GM23338 (cell line): ENCODE measurements at regions not wholly inside any gene's neighbourhood (a gene's known extent, or its start where the extent isn't known, plus 50 kb on each side); places are given as distances from the start of the nearest gene placed in this dataset.

Experiments
- ATAC-seq: fragments of 200-7000 bp; cut with Tn5 transposase; 3 replicates; pipeline ENCODE4 v1.9.1; 2020
- DNase-seq: peaks from one replicate; pipeline ENCODE4 v3.0.0-alpha.2; 2015; ENCODE audit warnings: low spot score
- H2AFZ ChIP-seq: fragments of 200-600 bp; sonication (generic); 2 replicates; pipeline ENCODE4 v1.8.0; 2016; ENCODE audit warnings: antibody characterized with exemption, mild to moderate bottlenecking, moderate library complexity
- H3F3A ChIP-seq: fragments of 200-600 bp; sonication (generic); replicated peaks from 2 replicates; pipeline ENCODE4 v1.8.0; 2017; ENCODE audit warnings: antibody characterized with exemption, mixed run types, low read depth
- H3K27ac ChIP-seq: fragments of 200-600 bp; sonication (generic); 2 replicates; pipeline ENCODE4 v1.6.1; 2016; ENCODE audit warnings: low read depth
- H3K27me3 ChIP-seq: fragments of 200-600 bp; sonication (generic); 2 replicates; pipeline ENCODE4 v1.8.0; 2016; ENCODE audit warnings: mild to moderate bottlenecking, mixed run types, moderate library complexity; ENCODE audit not compliant: insufficient read depth
- H3K36me3 ChIP-seq: fragments of 200-600 bp; sonication (generic); 2 replicates; pipeline ENCODE4 v1.8.0; 2016; ENCODE audit warnings: mild to moderate bottlenecking; ENCODE audit not compliant: insufficient read depth
- H3K4me1 ChIP-seq: fragments of 200-600 bp; sonication (generic); 2 replicates; pipeline ENCODE4 v1.8.0; 2016; ENCODE audit warnings: mild to moderate bottlenecking, moderate library complexity; ENCODE audit not compliant: insufficient read depth
- H3K4me2 ChIP-seq: fragments of 200-600 bp; sonication (generic); 2 replicates; pipeline ENCODE4 v1.7.1; 2017; ENCODE audit warnings: mixed run types
- H3K4me3 ChIP-seq: fragments of 200-600 bp; sonication (generic); 2 replicates; pipeline ENCODE4 v1.6.1; 2016; ENCODE audit warnings: mixed run types
- H3K79me2 ChIP-seq: fragments of 200-600 bp; sonication (generic); replicated peaks from 2 replicates; pipeline ENCODE4 v1.8.0; 2017; ENCODE audit warnings: mild to moderate bottlenecking; ENCODE audit not compliant: insufficient read depth
- H3K9me2 ChIP-seq: fragments of 200-600 bp; sonication (generic); 2 replicates; pipeline ENCODE4 v1.8.0; 2017; ENCODE audit not compliant: insufficient read depth
- H4K20me1 ChIP-seq: fragments of 200-600 bp; sonication (generic); replicated peaks from 2 replicates; pipeline ENCODE4 v1.8.0; 2017; ENCODE audit warnings: mild to moderate bottlenecking; ENCODE audit not compliant: insufficient read depth
- H3K27ac Mint-ChIP-seq: 2 replicates; pipeline ENCODE4 v1.8.0; 2020; ENCODE audit warnings: inconsistent platforms, mild to moderate bottlenecking, moderate library complexity, mixed read lengths
- H3K27me3 Mint-ChIP-seq: 3 replicates; pipeline ENCODE4 v1.8.0; 2022; ENCODE audit warnings: low read depth, mild to moderate bottlenecking, moderate library complexity, mixed read lengths, inconsistent platforms; ENCODE audit not compliant: insufficient read depth, poor library complexity
- H3K36me3 Mint-ChIP-seq: 3 replicates; pipeline ENCODE4 v1.8.0; 2021; ENCODE audit warnings: low read depth, mild to moderate bottlenecking, inconsistent platforms, moderate library complexity, mixed read lengths
- H3K4me1 Mint-ChIP-seq: 3 replicates; pipeline ENCODE4 v1.8.0; 2020; ENCODE audit warnings: mild to moderate bottlenecking, inconsistent platforms, mixed read lengths
- H3K4me3 Mint-ChIP-seq: 3 replicates; pipeline ENCODE4 v1.8.0; 2021; ENCODE audit warnings: moderate library complexity, mild to moderate bottlenecking, inconsistent platforms, mixed read lengths
- H3K9me3 Mint-ChIP-seq: 3 replicates; pipeline ENCODE4 v1.8.0; 2020; ENCODE audit warnings: moderate library complexity, mild to moderate bottlenecking, inconsistent platforms, mixed read lengths
- CTCF ChIP-seq, 2 experiments: fragments of 200-600 bp in 1 of 2; sonication (generic) in 1 of 2; conservative IDR thresholded peaks; 2 replicates each; pipeline versions ENCODE4 v1.5.1 to v1.6.1; 2016 to 2017; ENCODE audit warnings: antibody characterized with exemption in 2 of 2, low read depth in 2 of 2, mild to moderate bottlenecking in 2 of 2, moderate library complexity in 1 of 2
- ETS1 ChIP-seq: IDR thresholded peaks from 2 replicates; pipeline ENCODE4 v1.6.1; 2016; ENCODE audit warnings: antibody characterized with exemption
- EZH2 ChIP-seq: fragments of 200-600 bp; sonication (generic); IDR thresholded peaks from one replicate; pipeline ENCODE4 v1.8.0; 2017; ENCODE audit warnings: antibody characterized with exemption, mild to moderate bottlenecking, low read depth; ENCODE audit not compliant: unreplicated experiment
- JUNB ChIP-seq: IDR thresholded peaks from one replicate; pipeline ENCODE4 v1.6.1; 2016; ENCODE audit warnings: antibody characterized with exemption; ENCODE audit not compliant: unreplicated experiment
- NANOG ChIP-seq: IDR thresholded peaks from 2 replicates; pipeline ENCODE4 v1.6.1; 2016; ENCODE audit warnings: antibody characterized with exemption, borderline replicate concordance
- POLR2AphosphoS5 ChIP-seq: IDR thresholded peaks from 2 replicates; pipeline ENCODE4 v1.6.1; 2016; ENCODE audit warnings: antibody characterized with exemption, low read depth
- REST ChIP-seq: IDR thresholded peaks from one replicate; pipeline ENCODE4 v1.6.1; 2018; ENCODE audit warnings: antibody characterized with exemption; ENCODE audit not compliant: unreplicated experiment
- STAT1 ChIP-seq: IDR thresholded peaks from one replicate; pipeline ENCODE4 v1.6.1; 2016; ENCODE audit warnings: antibody characterized with exemption; ENCODE audit not compliant: unreplicated experiment
- ZNF114 ChIP-seq: fragments of 250-450 bp; sonication (Bioruptor Pico); IDR thresholded peaks from 2 replicates; pipeline ENCODE4 v1.5.0; 2020; ENCODE audit warnings: mild to moderate bottlenecking, moderate library complexity
- ZNF462 ChIP-seq: fragments of 250-450 bp; sonication (Bioruptor Pico); IDR thresholded peaks from 2 replicates; pipeline ENCODE4 v1.5.0; 2020; ENCODE audit warnings: mild to moderate bottlenecking, moderate library complexity

- no peak for TF ChIP-seq ZNF462 (CRISPR knock-in tag)
- no peak for TF ChIP-seq CTCF (conservative IDR thresholded peaks at IDR 0.05; ENCODE audit: low read depth in 2 of 2)
- no peak for TF ChIP-seq JUNB
- no peak for TF ChIP-seq ETS1
- TF ChIP-seq STAT1: no peak
- TF ChIP-seq NANOG: no peak
- TF ChIP-seq POLR2AphosphoS5: no peak
- no peak for TF ChIP-seq ZNF114
Observed at GRCh38 chr2:176542476-176542875, 273.2 kb downstream of the MTX2 start (continued).

GRCh38 chr2:176544557-176544956 lies 275.3 kb downstream of the MTX2 start:
- H3K4me1 ChIP-seq: no peaks in the 10 kb centered on the region; the same call in 1 of the 2 replicates
- H3K27me3 ChIP-seq: no peaks in the 10 kb centered on the region
- no peaks in the 10 kb centered on the region for H3K79me2 ChIP-seq
- peaks cover 2% of the 10 kb centered on the region for H3K27me3 Mint-ChIP-seq
- H3K27ac Mint-ChIP-seq: no peak overlapping the region
- H3F3A ChIP-seq: no peaks in the 10 kb centered on the region
- H3K36me3 Mint-ChIP-seq: no peaks in the 10 kb centered on the region
- no peak overlapping the region for H3K27ac ChIP-seq
- no peak for ATAC-seq
- no peaks in the 10 kb centered on the region for H3K4me1 Mint-ChIP-seq
- H3K4me2 ChIP-seq: no peak overlapping the region
- no peaks in the 10 kb centered on the region for H3K9me2 ChIP-seq
- H3K36me3 ChIP-seq: no peaks in the 10 kb centered on the region
- H4K20me1 ChIP-seq: no peaks in the 10 kb centered on the region; the same call in 1 of the 2 replicates
- H3K9me3 Mint-ChIP-seq: no peaks in the 10 kb centered on the region
- H3K4me3 Mint-ChIP-seq: no peak overlapping the region
- no peak for DNase-seq
- H2AFZ ChIP-seq: no peak overlapping the region
- no peak overlapping the region for H3K4me3 ChIP-seq
- TF ChIP-seq EZH2 (no peak), REST (no peak), ETS1 (no peak)
